Endodermal cell (in vitro differentiated cells): ENCODE measurements at regions not wholly inside any gene's neighbourhood (a gene's known extent, or its start where the extent isn't known, plus 50 kb on each side); places are given as distances from the start of the nearest gene placed in this dataset.

Experiments
- DNase-seq: peaks from one replicate; pipeline ENCODE4 v3.0.0-alpha.2; 2017
- H3K27ac ChIP-seq: 2 replicates; pipeline ENCODE4 v1.5.1; 2013; ENCODE audit warnings: mild to moderate bottlenecking, low read depth, low read length, moderate library complexity
- H3K27me3 ChIP-seq: 2 replicates; pipeline ENCODE4 v1.6.1; 2013; ENCODE audit warnings: mild to moderate bottlenecking, low read length, moderate library complexity; ENCODE audit not compliant: insufficient read depth, control insufficient read depth, poor library complexity, severe bottlenecking
- H3K36me3 ChIP-seq: 2 replicates; pipeline ENCODE4 v1.7.0; 2013; ENCODE audit warnings: mild to moderate bottlenecking, low read length, moderate library complexity; ENCODE audit not compliant: control insufficient read depth, insufficient read depth
- H3K4me1 ChIP-seq: one replicate; pipeline ENCODE4 v1.7.0; 2013; ENCODE audit warnings: low read length; ENCODE audit not compliant: control insufficient read depth, insufficient read depth
- H3K4me3 ChIP-seq: 2 replicates; pipeline ENCODE4 v1.5.1; 2013; ENCODE audit warnings: mild to moderate bottlenecking, low read length, moderate library complexity
- H3K9ac ChIP-seq: 2 replicates; pipeline ENCODE4 v1.6.1; 2013; ENCODE audit warnings: mild to moderate bottlenecking, low read length, moderate library complexity; ENCODE audit not compliant: poor library complexity, severe bottlenecking; ENCODE audit errors: extremely low read depth
- H3K9me3 ChIP-seq: 2 replicates; pipeline ENCODE4 v1.6.1; 2013; ENCODE audit warnings: mild to moderate bottlenecking, low read length, moderate library complexity; ENCODE audit not compliant: control insufficient read depth
- H3K27ac Mint-ChIP-seq: 2 replicates; pipeline ENCODE4 v1.8.0; 2020; ENCODE audit warnings: mixed read lengths
- H3K27me3 Mint-ChIP-seq: 2 replicates; pipeline ENCODE4 v1.8.0; 2021; ENCODE audit warnings: mild to moderate bottlenecking, mixed read lengths; ENCODE audit not compliant: insufficient read depth
- H3K36me3 Mint-ChIP-seq: 2 replicates; pipeline ENCODE4 v1.8.0; 2020; ENCODE audit warnings: low read depth, mixed read lengths
- H3K4me1 Mint-ChIP-seq: 2 replicates; pipeline ENCODE4 v1.8.0; 2020; ENCODE audit warnings: mixed read lengths
- H3K4me3 Mint-ChIP-seq: 2 replicates; pipeline ENCODE4 v1.8.0; 2020; ENCODE audit warnings: mild to moderate bottlenecking, moderate library complexity, mixed read lengths
- H3K9me3 Mint-ChIP-seq: 2 replicates; pipeline ENCODE4 v1.8.0; 2020; ENCODE audit warnings: mild to moderate bottlenecking, mixed read lengths
- WGBS, 2 experiments: methylation state at CpG; one replicate each; pipeline versions ENCODE4 v1.1.5 to v1.1.7; 2013; ENCODE audit warnings: missing lambda C conversion rate in 2 of 2, mixed read lengths in 1 of 2; ENCODE audit not compliant: insufficient coverage in 1 of 2, insufficient read length in 1 of 2; 5-methylcytosine and 5-hydroxymethylcytosine counted together
- TF ChIP-seq, protein P1 (sequence below): fragments of 200-600 bp; sonication (generic); conservative IDR thresholded peaks from 2 replicates; pipeline ENCODE4 v1.5.0; 2021; ENCODE audit warnings: antibody characterized with exemption, mild to moderate bottlenecking

DNA sequence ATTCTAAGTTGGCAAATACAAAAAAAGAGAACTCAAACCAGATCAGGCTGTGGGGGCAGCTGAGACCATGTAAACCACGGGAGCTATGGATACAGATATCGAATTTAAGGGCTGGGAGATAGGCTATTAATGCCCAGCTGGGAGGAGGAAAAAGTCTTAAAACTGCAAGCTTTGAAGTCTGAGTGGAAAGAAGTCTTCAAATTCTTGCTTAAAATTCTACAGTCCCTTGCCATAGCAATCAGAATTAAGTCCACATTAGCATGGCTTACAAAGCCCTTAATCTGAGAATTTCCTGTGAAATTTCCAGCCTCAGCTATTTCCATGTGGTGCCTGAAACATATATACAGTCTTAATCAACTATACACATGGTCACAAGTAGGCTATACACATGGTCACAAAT lies 465.0 kb upstream of the HSF2 start:
- WGBS, 2 experiments, result 73 to 89% methylated on average over 2 of the region's 2 CpGs

DNA sequence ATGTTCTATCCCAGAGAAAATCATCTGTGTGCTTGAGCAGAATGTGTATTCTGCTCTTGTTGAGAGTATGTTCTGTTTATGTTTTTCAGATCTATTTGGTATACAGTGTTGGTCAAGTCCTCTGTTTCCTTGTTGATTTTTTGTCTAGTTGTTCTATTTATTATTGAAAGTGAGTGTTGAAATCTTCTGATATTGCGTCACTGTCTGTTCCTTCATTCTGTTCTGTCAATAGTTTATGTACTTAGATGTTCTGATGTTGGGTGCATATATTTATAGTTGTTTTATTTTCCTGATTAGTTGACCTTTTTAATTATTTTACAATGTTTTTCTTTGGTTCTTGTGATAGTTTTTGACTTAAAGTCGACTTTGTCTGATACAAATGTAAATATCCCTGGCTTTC lies 458.7 kb upstream of the HSF2 start:
- Histone ChIP-seq H3K27ac (no peak overlapping the region), H3K27me3 (no peaks in the 10 kb centered on the region), H3K9ac (no peak overlapping the region), H3K36me3 (no peaks in the 10 kb centered on the region), H3K4me1 (no peaks in the 10 kb centered on the region), H3K4me3 (no peak overlapping the region), H3K9me3 (peaks cover 13% of the 10 kb centered on the region)
- WGBS, 2 experiments, result 76% methylated on average over 2 of the region's 2 CpGs; no CpG with 5 or more reads in 1 of the 2 experiments
- no peak for DNase-seq
- H3K36me3 Mint-ChIP-seq, result peaks cover 2% of the 10 kb centered on the region
- H3K9me3 Mint-ChIP-seq, result peaks cover 25% of the 10 kb centered on the region
- no peak overlapping the region for H3K4me3 Mint-ChIP-seq
- no peak overlapping the region for H3K27ac Mint-ChIP-seq
- H3K4me1 Mint-ChIP-seq, result no peaks in the 10 kb centered on the region
- H3K27me3 Mint-ChIP-seq, result no peaks in the 10 kb centered on the region
- TF ChIP-seq, protein P1, sequence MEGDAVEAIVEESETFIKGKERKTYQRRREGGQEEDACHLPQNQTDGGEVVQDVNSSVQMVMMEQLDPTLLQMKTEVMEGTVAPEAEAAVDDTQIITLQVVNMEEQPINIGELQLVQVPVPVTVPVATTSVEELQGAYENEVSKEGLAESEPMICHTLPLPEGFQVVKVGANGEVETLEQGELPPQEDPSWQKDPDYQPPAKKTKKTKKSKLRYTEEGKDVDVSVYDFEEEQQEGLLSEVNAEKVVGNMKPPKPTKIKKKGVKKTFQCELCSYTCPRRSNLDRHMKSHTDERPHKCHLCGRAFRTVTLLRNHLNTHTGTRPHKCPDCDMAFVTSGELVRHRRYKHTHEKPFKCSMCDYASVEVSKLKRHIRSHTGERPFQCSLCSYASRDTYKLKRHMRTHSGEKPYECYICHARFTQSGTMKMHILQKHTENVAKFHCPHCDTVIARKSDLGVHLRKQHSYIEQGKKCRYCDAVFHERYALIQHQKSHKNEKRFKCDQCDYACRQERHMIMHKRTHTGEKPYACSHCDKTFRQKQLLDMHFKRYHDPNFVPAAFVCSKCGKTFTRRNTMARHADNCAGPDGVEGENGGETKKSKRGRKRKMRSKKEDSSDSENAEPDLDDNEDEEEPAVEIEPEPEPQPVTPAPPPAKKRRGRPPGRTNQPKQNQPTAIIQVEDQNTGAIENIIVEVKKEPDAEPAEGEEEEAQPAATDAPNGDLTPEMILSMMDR, result no peak

More for the DNA sequence above, 465.0 kb upstream of the HSF2 start:
- H3K4me3 ChIP-seq, result no peak overlapping the region
- Mint-ChIP-seq H3K36me3 (peaks cover 6% of the 10 kb centered on the region), H3K4me1 (peaks cover 25% of the 10 kb centered on the region), H3K9me3 (peaks cover 19% of the 10 kb centered on the region), H3K27me3 (no peaks in the 10 kb centered on the region), H3K27ac (no peak overlapping the region), H3K4me3 (no peak overlapping the region)
- peaks cover 10% of the 10 kb centered on the region for H3K4me1 ChIP-seq
- H3K27me3 ChIP-seq, result no peaks in the 10 kb centered on the region
- H3K9ac ChIP-seq, result no peak overlapping the region
- no peaks in the 10 kb centered on the region for H3K9me3 ChIP-seq
- no peaks in the 10 kb centered on the region for H3K36me3 ChIP-seq
- H3K27ac ChIP-seq, result no peak overlapping the region
- TF ChIP-seq, protein P1, result no peak
- DNase-seq, result no peak

DNA sequence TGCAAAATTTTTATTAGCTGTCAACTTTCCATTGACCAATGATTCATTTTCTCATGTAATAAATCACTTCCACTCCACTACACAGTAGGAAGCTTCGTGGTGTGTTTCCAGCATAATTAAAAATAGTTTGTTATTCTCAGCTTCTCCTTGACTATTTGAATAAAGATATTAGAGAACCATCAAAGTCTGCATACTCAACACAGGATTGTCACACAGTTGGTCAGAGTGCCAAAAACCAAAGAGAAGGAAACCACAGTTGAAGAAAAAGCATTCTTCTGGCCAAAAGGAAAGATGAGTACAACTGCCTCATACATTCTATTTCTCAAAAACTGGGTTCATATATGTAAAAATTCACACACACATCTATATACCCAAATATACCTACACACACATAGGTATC lies 455.1 kb upstream of the HSF2 start:
- H3K4me3 ChIP-seq, result no peak overlapping the region
- no peaks in the 10 kb centered on the region for H3K36me3 ChIP-seq
- H3K4me1 ChIP-seq, result no peaks in the 10 kb centered on the region
- H3K9me3 ChIP-seq, result peaks cover 18% of the 10 kb centered on the region
- TF ChIP-seq, protein P1, result no peak
- Mint-ChIP-seq H3K27me3 (no peaks in the 10 kb centered on the region), H3K4me3 (no peak overlapping the region), H3K9me3 (peaks cover 20% of the 10 kb centered on the region), H3K36me3 (no peaks in the 10 kb centered on the region), H3K4me1 (no peaks in the 10 kb centered on the region), H3K27ac (no peak overlapping the region)
- H3K9ac ChIP-seq, result no peak overlapping the region
- DNase-seq, result no peak
- H3K27ac ChIP-seq, result no peak overlapping the region
- 100% methylated on average over 1 of the region's 1 CpG; no CpG with 5 or more reads in 1 of the 2 experiments for WGBS, 2 experiments
- no peaks in the 10 kb centered on the region for H3K27me3 ChIP-seq
